ENCODE measurements at regions not wholly inside any gene's neighbourhood (a gene's known extent, or its start where the extent isn't known, plus 50 kb on each side); places are given as distances from the start of the nearest gene placed in this dataset.

- WGBS: 60% methylated on average over 7 of the region's 7 CpGs
- Histone ChIP-seq H3K27ac (ENCODE audit: low read depth) (no peak overlapping the region), H3K4me1 (ENCODE audit: insufficient read depth) (no peaks in the 10 kb centered on the region), H3K36me3 (ENCODE audit: insufficient read depth) (peaks cover 1% of the 10 kb centered on the region), H3K4me3 (ENCODE audit: low read depth, low read length) (no peak overlapping the region)
- no peak for DNase-seq (ENCODE audit: extremely low spot score)
These were observed 95.3 kb upstream of the HIVEP3 start for GRCh38 chr1:42013881-42014470.

GRCh38 chr1:42012852-42013251 lies 94.1 kb upstream of the HIVEP3 start:
- WGBS: 87% methylated on average over 1 of the region's 1 CpG
- no peak overlapping the region for H3K27ac ChIP-seq (ENCODE audit: low read depth)
- peaks cover 1% of the 10 kb centered on the region for H3K36me3 ChIP-seq (ENCODE audit: insufficient read depth)
- H3K4me1 ChIP-seq (ENCODE audit: insufficient read depth): no peaks in the 10 kb centered on the region
- no peak for DNase-seq (ENCODE audit: extremely low spot score)
- H3K4me3 ChIP-seq (ENCODE audit: low read depth, low read length): no peak overlapping the region

- no peak for DNase-seq (ENCODE audit: extremely low spot score)
- no peak overlapping the region for H3K27ac ChIP-seq (ENCODE audit: low read depth)
These were observed 91.7 kb upstream of the HIVEP3 start for GRCh38 chr1:42010381-42010780.

GRCh38 chr1:42008264-42008663 lies 89.5 kb upstream of the HIVEP3 start:
- Histone ChIP-seq H3K36me3 (ENCODE audit: insufficient read depth) (no peaks in the 10 kb centered on the region), H3K4me3 (ENCODE audit: low read depth, low read length) (no peak overlapping the region), H3K27ac (ENCODE audit: low read depth) (no peak overlapping the region), H3K4me1 (ENCODE audit: insufficient read depth) (no peaks in the 10 kb centered on the region)
- WGBS: 40% methylated on average over 2 of the region's 2 CpGs
- no peak for DNase-seq (ENCODE audit: extremely low spot score)

More at GRCh38 chr1:42010381-42010780, 91.7 kb upstream of the HIVEP3 start:
- H3K4me1 ChIP-seq (ENCODE audit: insufficient read depth): no peaks in the 10 kb centered on the region
- H3K4me3 ChIP-seq (ENCODE audit: low read depth, low read length): no peak overlapping the region
- H3K36me3 ChIP-seq (ENCODE audit: insufficient read depth): no peaks in the 10 kb centered on the region

- no peaks in the 10 kb centered on the region for H3K36me3 ChIP-seq (ENCODE audit: insufficient read depth)
- H3K4me1 ChIP-seq (ENCODE audit: insufficient read depth): no peaks in the 10 kb centered on the region
- no peak for DNase-seq (ENCODE audit: extremely low spot score)
- no peak overlapping the region for H3K4me3 ChIP-seq (ENCODE audit: low read depth, low read length)
- H3K27ac ChIP-seq (ENCODE audit: low read depth): no peak overlapping the region
- 81% methylated on average over 3 of the region's 3 CpGs for WGBS
These were observed 88.1 kb upstream of the HIVEP3 start for GRCh38 chr1:42006836-42007235.

GRCh38 chr1:42006093-42006492 lies 87.4 kb upstream of the HIVEP3 start:
- H3K36me3 ChIP-seq (ENCODE audit: insufficient read depth): no peaks in the 10 kb centered on the region
- no peak overlapping the region for H3K27ac ChIP-seq (ENCODE audit: low read depth)
- H3K4me1 ChIP-seq (ENCODE audit: insufficient read depth): no peaks in the 10 kb centered on the region
- DNase-seq (ENCODE audit: extremely low spot score): no peak
- no peak overlapping the region for H3K4me3 ChIP-seq (ENCODE audit: low read depth, low read length)
- 81% methylated on average over 2 of the region's 2 CpGs for WGBS

- DNase-seq (ENCODE audit: extremely low spot score): no peak
- H3K36me3 ChIP-seq (ENCODE audit: insufficient read depth): no peaks in the 10 kb centered on the region
- 86% methylated on average over 2 of the region's 2 CpGs for WGBS
- H3K27ac ChIP-seq (ENCODE audit: low read depth): no peak overlapping the region
- no peak overlapping the region for H3K4me3 ChIP-seq (ENCODE audit: low read depth, low read length)
- H3K4me1 ChIP-seq (ENCODE audit: insufficient read depth): no peaks in the 10 kb centered on the region
These were observed 86.8 kb upstream of the HIVEP3 start for GRCh38 chr1:42005530-42005929.

- H3K4me1 ChIP-seq (ENCODE audit: insufficient read depth): no peaks in the 10 kb centered on the region
- H3K27ac ChIP-seq (ENCODE audit: low read depth): no peak overlapping the region
- no peaks in the 10 kb centered on the region for H3K36me3 ChIP-seq (ENCODE audit: insufficient read depth)
- WGBS: 87% methylated on average over 5 of the region's 5 CpGs
- H3K4me3 ChIP-seq (ENCODE audit: low read depth, low read length): no peak overlapping the region
- DNase-seq (ENCODE audit: extremely low spot score): no peak
These were observed 86.1 kb upstream of the HIVEP3 start for GRCh38 chr1:42004860-42005259.

- Histone ChIP-seq H3K4me3 (ENCODE audit: low read depth, low read length) (no peak overlapping the region), H3K4me1 (ENCODE audit: insufficient read depth) (no peaks in the 10 kb centered on the region), H3K27ac (ENCODE audit: low read depth) (no peak overlapping the region), H3K36me3 (ENCODE audit: insufficient read depth) (no peaks in the 10 kb centered on the region)
- 90% methylated on average over 4 of the region's 4 CpGs for WGBS
- no peak for DNase-seq (ENCODE audit: extremely low spot score)
These were observed 85.6 kb upstream of the HIVEP3 start for GRCh38 chr1:42004322-42004721.

GRCh38 chr1:42003433-42003832 lies 84.7 kb upstream of the HIVEP3 start:
- DNase-seq (ENCODE audit: extremely low spot score): no peak
- Histone ChIP-seq H3K4me3 (ENCODE audit: low read depth, low read length) (no peak overlapping the region), H3K27ac (ENCODE audit: low read depth) (no peak overlapping the region), H3K4me1 (ENCODE audit: insufficient read depth) (no peaks in the 10 kb centered on the region), H3K36me3 (ENCODE audit: insufficient read depth) (no peaks in the 10 kb centered on the region)
- WGBS: 87% methylated on average over 5 of the region's 5 CpGs

- H3K4me3 ChIP-seq (ENCODE audit: low read depth, low read length): no peak overlapping the region
- DNase-seq (ENCODE audit: extremely low spot score): no peak
- H3K4me1 ChIP-seq (ENCODE audit: insufficient read depth): no peaks in the 10 kb centered on the region
- H3K36me3 ChIP-seq (ENCODE audit: insufficient read depth): no peaks in the 10 kb centered on the region
- WGBS: 73% methylated on average over 4 of the region's 4 CpGs
- H3K27ac ChIP-seq (ENCODE audit: low read depth): no peak overlapping the region
These were observed 83.5 kb upstream of the HIVEP3 start for GRCh38 chr1:42002220-42002619.

- DNase-seq (ENCODE audit: extremely low spot score): no peak
- no peaks in the 10 kb centered on the region for H3K36me3 ChIP-seq (ENCODE audit: insufficient read depth)
- H3K4me1 ChIP-seq (ENCODE audit: insufficient read depth): no peaks in the 10 kb centered on the region
- H3K4me3 ChIP-seq (ENCODE audit: low read depth, low read length): no peak overlapping the region
- WGBS: 94% methylated on average over 3 of the region's 3 CpGs
- no peak overlapping the region for H3K27ac ChIP-seq (ENCODE audit: low read depth)
These were observed 82.0 kb upstream of the HIVEP3 start for GRCh38 chr1:42000766-42001165.

- Histone ChIP-seq H3K36me3 (ENCODE audit: insufficient read depth) (no peaks in the 10 kb centered on the region), H3K4me1 (ENCODE audit: insufficient read depth) (no peaks in the 10 kb centered on the region), H3K4me3 (ENCODE audit: low read depth, low read length) (no peak overlapping the region), H3K27ac (ENCODE audit: low read depth) (no peak overlapping the region)
- DNase-seq (ENCODE audit: extremely low spot score): no peak
These were observed 81.2 kb upstream of the HIVEP3 start for GRCh38 chr1:41999884-42000283.

- H3K36me3 ChIP-seq (ENCODE audit: insufficient read depth): no peaks in the 10 kb centered on the region
- DNase-seq (ENCODE audit: extremely low spot score): no peak
- H3K4me1 ChIP-seq (ENCODE audit: insufficient read depth): no peaks in the 10 kb centered on the region
- no peak overlapping the region for H3K27ac ChIP-seq (ENCODE audit: low read depth)
- H3K4me3 ChIP-seq (ENCODE audit: low read depth, low read length): no peak overlapping the region
These were observed 79.5 kb upstream of the HIVEP3 start for GRCh38 chr1:41998250-41998649.

GRCh38 chr1:41997153-41997552 lies 78.4 kb upstream of the HIVEP3 start:
- 84% methylated on average over 5 of the region's 5 CpGs for WGBS
- no peak for DNase-seq (ENCODE audit: extremely low spot score)
- H3K4me1 ChIP-seq (ENCODE audit: insufficient read depth): no peaks in the 10 kb centered on the region
- H3K36me3 ChIP-seq (ENCODE audit: insufficient read depth): no peaks in the 10 kb centered on the region
- no peak overlapping the region for H3K4me3 ChIP-seq (ENCODE audit: low read depth, low read length)
- no peak overlapping the region for H3K27ac ChIP-seq (ENCODE audit: low read depth)

All from urinary bladder (tissue), 3 donors.